Osteocyte (in vitro differentiated cells): ENCODE measurements at regions not wholly inside any gene's neighbourhood (a gene's known extent, or its start where the extent isn't known, plus 50 kb on each side); places are given as distances from the start of the nearest gene placed in this dataset.

Source experiments
- DNase-seq: peaks from one replicate; pipeline ENCODE4 v3.0.0; 2021; ENCODE audit warnings: mixed read lengths; ENCODE audit not compliant: unreplicated experiment; ENCODE audit errors: extremely low spot score
- H3K27ac Mint-ChIP-seq: one replicate; pipeline ENCODE4 v1.8.0; 2021; ENCODE audit warnings: mild to moderate bottlenecking, mixed read lengths; ENCODE audit not compliant: unreplicated experiment
- H3K27me3 Mint-ChIP-seq: one replicate; pipeline ENCODE4 v1.8.0; 2021; ENCODE audit warnings: mixed read lengths; ENCODE audit not compliant: unreplicated experiment
- H3K36me3 Mint-ChIP-seq: one replicate; pipeline ENCODE4 v1.8.0; 2021; ENCODE audit warnings: mixed read lengths; ENCODE audit not compliant: unreplicated experiment
- H3K4me1 Mint-ChIP-seq: one replicate; pipeline ENCODE4 v1.8.0; 2021; ENCODE audit warnings: mixed read lengths; ENCODE audit not compliant: unreplicated experiment
- H3K4me3 Mint-ChIP-seq: one replicate; pipeline ENCODE4 v1.8.0; 2021; ENCODE audit warnings: mild to moderate bottlenecking, moderate library complexity, mixed read lengths; ENCODE audit not compliant: unreplicated experiment
- H3K9me3 Mint-ChIP-seq: one replicate; pipeline ENCODE4 v1.8.0; 2021; ENCODE audit warnings: mixed read lengths; ENCODE audit not compliant: unreplicated experiment
- TF ChIP-seq, protein P1 (sequence below): fragments of 200-600 bp; sonication (generic); IDR thresholded peaks from 2 replicates; pipeline ENCODE4 v1.5.0; 2021; ENCODE audit warnings: antibody characterized with exemption, mild to moderate bottlenecking, moderate library complexity

DNA sequence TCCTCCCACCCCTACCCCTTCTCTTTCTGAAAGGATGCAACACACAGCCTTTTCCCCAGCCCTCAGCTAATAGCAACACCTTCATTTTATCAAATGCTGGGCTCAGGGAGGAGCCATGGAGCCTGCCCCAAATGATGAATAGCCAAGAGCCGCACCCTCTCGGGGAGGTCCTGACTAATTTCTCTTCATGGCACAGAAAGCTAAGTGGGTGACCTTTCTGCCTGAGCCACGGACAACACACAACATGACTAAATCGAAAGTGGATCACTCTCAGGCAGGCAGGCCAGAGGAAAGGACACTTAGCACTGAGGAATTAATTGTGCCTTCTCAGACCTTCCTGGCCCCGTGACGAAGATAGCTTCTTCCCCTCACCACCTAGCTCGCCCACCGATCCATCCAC lies 165.1 kb upstream of the RAI2 start:
- DNase-seq = no peak
- Mint-ChIP-seq H3K9me3 (peaks cover 4% of the 10 kb centered on the region), H3K4me1 (no peaks in the 10 kb centered on the region), H3K36me3 (no peaks in the 10 kb centered on the region), H3K27me3 (no peaks in the 10 kb centered on the region), H3K4me3 (no peak overlapping the region), H3K27ac (no peak overlapping the region)
- TF ChIP-seq, protein P1, sequence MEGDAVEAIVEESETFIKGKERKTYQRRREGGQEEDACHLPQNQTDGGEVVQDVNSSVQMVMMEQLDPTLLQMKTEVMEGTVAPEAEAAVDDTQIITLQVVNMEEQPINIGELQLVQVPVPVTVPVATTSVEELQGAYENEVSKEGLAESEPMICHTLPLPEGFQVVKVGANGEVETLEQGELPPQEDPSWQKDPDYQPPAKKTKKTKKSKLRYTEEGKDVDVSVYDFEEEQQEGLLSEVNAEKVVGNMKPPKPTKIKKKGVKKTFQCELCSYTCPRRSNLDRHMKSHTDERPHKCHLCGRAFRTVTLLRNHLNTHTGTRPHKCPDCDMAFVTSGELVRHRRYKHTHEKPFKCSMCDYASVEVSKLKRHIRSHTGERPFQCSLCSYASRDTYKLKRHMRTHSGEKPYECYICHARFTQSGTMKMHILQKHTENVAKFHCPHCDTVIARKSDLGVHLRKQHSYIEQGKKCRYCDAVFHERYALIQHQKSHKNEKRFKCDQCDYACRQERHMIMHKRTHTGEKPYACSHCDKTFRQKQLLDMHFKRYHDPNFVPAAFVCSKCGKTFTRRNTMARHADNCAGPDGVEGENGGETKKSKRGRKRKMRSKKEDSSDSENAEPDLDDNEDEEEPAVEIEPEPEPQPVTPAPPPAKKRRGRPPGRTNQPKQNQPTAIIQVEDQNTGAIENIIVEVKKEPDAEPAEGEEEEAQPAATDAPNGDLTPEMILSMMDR = no peak

DNA sequence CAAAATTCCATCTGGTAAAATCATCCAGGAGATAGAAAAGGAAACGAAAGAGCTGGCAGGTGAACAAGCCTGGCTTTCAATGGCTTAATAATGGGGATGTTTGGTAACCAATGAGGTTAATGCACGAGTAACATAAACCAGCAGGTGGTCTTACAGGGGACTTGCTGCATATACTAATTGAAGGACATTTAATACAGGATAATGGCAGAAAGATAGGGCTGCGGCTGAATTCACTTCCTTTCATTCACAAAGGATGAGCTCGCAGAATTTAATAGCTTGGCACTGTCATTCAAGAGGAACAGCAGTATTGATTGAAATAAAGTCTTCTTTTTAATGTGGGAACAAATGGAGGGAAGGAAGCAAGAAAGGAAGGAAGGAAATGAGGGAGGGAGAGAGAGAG lies 156.3 kb upstream of the RAI2 start:
- H3K9me3 Mint-ChIP-seq = peaks cover 22% of the 10 kb centered on the region
- DNase-seq = no peak
- no peaks in the 10 kb centered on the region for H3K27me3 Mint-ChIP-seq
- no peaks in the 10 kb centered on the region for H3K4me1 Mint-ChIP-seq
- TF ChIP-seq, protein P1 = no peak
- H3K27ac Mint-ChIP-seq = no peak overlapping the region
- H3K4me3 Mint-ChIP-seq = no peak overlapping the region
- no peaks in the 10 kb centered on the region for H3K36me3 Mint-ChIP-seq

DNA sequence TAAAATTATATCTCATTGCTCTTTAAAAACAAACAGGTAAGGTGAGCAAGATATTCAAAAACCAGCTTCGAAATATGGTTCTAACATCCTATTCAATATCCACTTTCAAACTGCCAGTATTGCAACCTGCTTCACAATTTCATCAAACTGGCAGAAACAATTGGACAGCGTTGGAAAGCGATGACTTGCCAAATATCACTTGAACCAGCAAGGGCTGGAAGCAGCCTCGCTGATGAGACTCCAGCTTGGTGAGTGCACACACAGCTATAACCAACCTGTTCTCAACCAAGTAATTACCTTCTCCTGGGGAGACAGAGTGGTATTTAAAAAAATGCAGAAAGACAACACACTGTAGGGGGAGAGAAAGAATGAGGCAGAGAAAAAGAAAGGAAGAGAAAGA lies 155.8 kb upstream of the RAI2 start:
- H3K36me3 Mint-ChIP-seq = no peaks in the 10 kb centered on the region
- DNase-seq = no peak
- H3K27ac Mint-ChIP-seq = no peak overlapping the region
- no peaks in the 10 kb centered on the region for H3K27me3 Mint-ChIP-seq
- TF ChIP-seq, protein P1 = no peak
- H3K9me3 Mint-ChIP-seq = peaks cover 26% of the 10 kb centered on the region
- no peak overlapping the region for H3K4me3 Mint-ChIP-seq
- no peaks in the 10 kb centered on the region for H3K4me1 Mint-ChIP-seq

DNA sequence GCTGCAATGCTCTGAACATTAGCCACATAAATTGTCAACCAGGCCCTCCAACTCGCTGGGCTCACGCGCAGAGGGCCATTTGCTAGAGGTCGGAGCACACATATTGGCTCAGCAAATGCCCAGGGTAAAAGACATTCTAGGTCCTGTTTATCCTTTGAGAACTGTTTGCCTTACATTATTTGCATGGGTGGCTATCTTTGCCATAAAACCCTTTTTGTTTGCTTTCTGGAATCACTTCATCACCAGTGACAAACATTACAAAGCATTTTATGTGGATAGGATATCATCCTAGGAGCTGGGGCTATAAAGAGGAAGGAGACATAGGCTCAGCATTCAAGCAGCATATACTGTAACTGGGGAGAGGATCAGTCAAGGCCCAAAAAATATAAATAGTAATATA lies 149.2 kb upstream of the RAI2 start:
- Mint-ChIP-seq H3K9me3 (peaks cover 11% of the 10 kb centered on the region), H3K27ac (no peak overlapping the region), H3K4me1 (no peaks in the 10 kb centered on the region), H3K4me3 (no peak overlapping the region), H3K27me3 (no peaks in the 10 kb centered on the region), H3K36me3 (no peaks in the 10 kb centered on the region)
- DNase-seq = no peak
- TF ChIP-seq, protein P1 = no peak

DNA sequence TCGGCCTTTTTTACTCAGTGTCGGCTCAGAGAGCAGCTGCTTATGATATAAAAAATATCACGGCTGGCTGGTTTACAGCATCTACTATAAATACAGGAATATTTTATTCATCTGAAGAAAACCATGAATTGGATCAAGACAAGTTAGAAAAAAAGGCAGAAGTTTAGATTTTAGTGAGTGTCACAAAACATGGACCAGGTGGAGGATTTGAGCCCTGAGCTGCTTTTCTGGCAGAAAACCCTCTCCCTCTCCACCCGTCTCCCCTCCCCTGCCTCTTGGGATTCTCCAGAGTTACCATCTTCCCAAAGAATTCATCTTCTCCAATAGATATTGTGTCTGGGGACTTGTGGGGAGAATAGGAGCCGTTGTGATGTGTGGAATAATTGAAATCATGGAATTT lies 142.8 kb upstream of the RAI2 start:
- DNase-seq = no peak
- Mint-ChIP-seq H3K27ac (no peak overlapping the region), H3K36me3 (no peaks in the 10 kb centered on the region)

More for the DNA sequence above, 142.8 kb upstream of the RAI2 start:
- Mint-ChIP-seq H3K4me1 (no peaks in the 10 kb centered on the region), H3K27me3 (no peaks in the 10 kb centered on the region), H3K4me3 (no peak overlapping the region), H3K9me3 (peaks cover 14% of the 10 kb centered on the region)
- TF ChIP-seq, protein P1 = no peak
